ENCODE measurements at regions not wholly inside any gene's neighbourhood (a gene's known extent, or its start where the extent isn't known, plus 50 kb on each side); places are given as distances from the start of the nearest gene placed in this dataset.
A peak's percentile ranks its signal among the peaks of the same experiment; 100 is the strongest.
"Not testable (repeated sequence)": the region's sequence is repeated elsewhere in the genome, so short reads cannot be mapped to it uniquely, and the experiment has no call there.

GRCh38 chr12:4202918-4203317 is 70.6 kb upstream of the CCND2 start:
- no peaks in the 10 kb centered on the region for H3K9me3 Mint-ChIP-seq
- no peaks in the 10 kb centered on the region for H3K36me3 Mint-ChIP-seq
- peaks cover 0 to 2% (median 2%) of the 10 kb centered on the region in 3 donors for H3K27me3 Mint-ChIP-seq (ENCODE audit: low read depth in 3 of 3)
- H3K4me3 Mint-ChIP-seq: peak overlapping the region in 2 of 5 donors; percentile 18 to 61
- DNase-seq: no peak
- H3K4me1 Mint-ChIP-seq: peaks cover 41 to 54% of the 10 kb centered on the region in 2 donors
- peak overlapping the region in 3 of 6 donors; percentile 23 to 69 (median 29) for H3K27ac Mint-ChIP-seq

GRCh38 chr12:4202487-4202886 is 71.1 kb upstream of the CCND2 start:
- H3K9me3 Mint-ChIP-seq: no peaks in the 10 kb centered on the region
- H3K4me1 Mint-ChIP-seq: peaks cover 42 to 57% of the 10 kb centered on the region in 2 donors
- peaks cover 0 to 2% (median 2%) of the 10 kb centered on the region in 3 donors for H3K27me3 Mint-ChIP-seq (ENCODE audit: low read depth in 3 of 3)
- peak overlapping the region in 2 of 5 donors; percentile 42 to 61 for H3K4me3 Mint-ChIP-seq
- DNase-seq: no peak
- no peaks in the 10 kb centered on the region for H3K36me3 Mint-ChIP-seq
- peak overlapping the region in 4 of 6 donors; percentile 23 to 69 (median 30) for H3K27ac Mint-ChIP-seq

- Mint-ChIP-seq H3K27me3 (ENCODE audit: low read depth in 3 of 3) (peaks cover 0 to 2% (median 2%) of the 10 kb centered on the region in 3 donors), H3K4me3 (peak overlapping the region; percentile 40 to 72 (median 61)), H3K36me3 (no peaks in the 10 kb centered on the region), H3K4me1 (peaks cover 42 to 57% of the 10 kb centered on the region in 2 donors), H3K9me3 (no peaks in the 10 kb centered on the region), H3K27ac (peak overlapping the region; percentile 9 to 62 (median 49))
- peak; percentile 45 to 54 (median 45) for DNase-seq
These were observed 72.0 kb upstream of the CCND2 start for GRCh38 chr12:4201333-4202100.

GRCh38 chr12:4197922-4198763 is 75.4 kb upstream of the CCND2 start:
- no peak for DNase-seq
- Mint-ChIP-seq H3K9me3 (no peaks in the 10 kb centered on the region), H3K27ac (no peak overlapping the region), H3K27me3 (ENCODE audit: low read depth in 3 of 3) (peaks cover 0 to 2% (median 0%) of the 10 kb centered on the region in 3 donors), H3K4me1 (peaks cover 42 to 55% of the 10 kb centered on the region in 2 donors), H3K4me3 (no peak overlapping the region), H3K36me3 (no peaks in the 10 kb centered on the region)

- Mint-ChIP-seq H3K9me3 (no peaks in the 10 kb centered on the region), H3K27ac (no peak overlapping the region), H3K4me3 (no peak overlapping the region), H3K4me1 (peaks cover 32 to 43% of the 10 kb centered on the region in 2 donors), H3K36me3 (no peaks in the 10 kb centered on the region), H3K27me3 (ENCODE audit: low read depth in 3 of 3) (peaks cover 0 to 2% (median 0%) of the 10 kb centered on the region in 3 donors)
- no peak for DNase-seq
These were observed 76.6 kb upstream of the CCND2 start for GRCh38 chr12:4196805-4197420.

- H3K4me3 Mint-ChIP-seq: no peak overlapping the region
- H3K27me3 Mint-ChIP-seq (ENCODE audit: low read depth in 3 of 3): peaks cover 0 to 2% (median 0%) of the 10 kb centered on the region in 3 donors
- no peaks in the 10 kb centered on the region for H3K9me3 Mint-ChIP-seq
- H3K27ac Mint-ChIP-seq: peak overlapping the region in 1 of 6 donors; percentile 14
- no peaks in the 10 kb centered on the region for H3K36me3 Mint-ChIP-seq
- no peak for DNase-seq
- H3K4me1 Mint-ChIP-seq: peaks cover 13 to 20% of the 10 kb centered on the region in 2 donors
These were observed 78.9 kb upstream of the CCND2 start for GRCh38 chr12:4194668-4195067.

GRCh38 chr12:4193821-4194220 is 79.7 kb upstream of the CCND2 start:
- Mint-ChIP-seq H3K9me3 (no peaks in the 10 kb centered on the region), H3K4me1 (peaks cover 7 to 12% of the 10 kb centered on the region in 2 donors), H3K4me3 (no peak overlapping the region), H3K27ac (no peak overlapping the region), H3K36me3 (no peaks in the 10 kb centered on the region), H3K27me3 (ENCODE audit: low read depth in 3 of 3) (peaks cover 0 to 2% (median 0%) of the 10 kb centered on the region in 3 donors)
- DNase-seq: no peak

- Mint-ChIP-seq H3K4me1 (peaks cover 4 to 6% of the 10 kb centered on the region in 2 donors), H3K4me3 (no peak overlapping the region), H3K36me3 (no peaks in the 10 kb centered on the region), H3K27ac (no peak overlapping the region), H3K27me3 (ENCODE audit: low read depth in 3 of 3) (peaks cover 0 to 2% (median 0%) of the 10 kb centered on the region in 3 donors), H3K9me3 (no peaks in the 10 kb centered on the region)
- DNase-seq: no peak
These were observed 81.9 kb upstream of the CCND2 start for GRCh38 chr12:4191642-4192041.

GRCh38 chr12:4191149-4191548 is 82.4 kb upstream of the CCND2 start:
- H3K27ac Mint-ChIP-seq: no peak overlapping the region
- no peak for DNase-seq
- H3K9me3 Mint-ChIP-seq: no peaks in the 10 kb centered on the region
- peaks cover 0 to 2% (median 0%) of the 10 kb centered on the region in 3 donors for H3K27me3 Mint-ChIP-seq (ENCODE audit: low read depth in 3 of 3)
- H3K4me3 Mint-ChIP-seq: no peak overlapping the region
- no peaks in the 10 kb centered on the region for H3K36me3 Mint-ChIP-seq
- H3K4me1 Mint-ChIP-seq: peaks cover 4 to 6% of the 10 kb centered on the region in 2 donors

- no peaks in the 10 kb centered on the region for H3K9me3 Mint-ChIP-seq
- peaks cover 4 to 6% of the 10 kb centered on the region in 2 donors for H3K4me1 Mint-ChIP-seq
- no peak for DNase-seq
- peaks cover 0 to 2% (median 0%) of the 10 kb centered on the region in 3 donors for H3K27me3 Mint-ChIP-seq (ENCODE audit: low read depth in 3 of 3)
- no peaks in the 10 kb centered on the region for H3K36me3 Mint-ChIP-seq
- H3K4me3 Mint-ChIP-seq: no peak overlapping the region
- H3K27ac Mint-ChIP-seq: no peak overlapping the region
These were observed 83.0 kb upstream of the CCND2 start for GRCh38 chr12:4190366-4191063.

- Mint-ChIP-seq H3K4me1 (peaks cover 4 to 6% of the 10 kb centered on the region in 2 donors), H3K36me3 (no peaks in the 10 kb centered on the region), H3K4me3 (no peak overlapping the region), H3K9me3 (no peaks in the 10 kb centered on the region), H3K27ac (no peak overlapping the region), H3K27me3 (ENCODE audit: low read depth in 3 of 3) (peaks cover 0 to 2% (median 0%) of the 10 kb centered on the region in 3 donors)
- no peak for DNase-seq
These were observed 83.8 kb upstream of the CCND2 start for GRCh38 chr12:4189721-4190120.

- no peaks in the 10 kb centered on the region for H3K36me3 Mint-ChIP-seq
- peak overlapping the region in 1 of 5 donors; percentile 48 for H3K4me3 Mint-ChIP-seq
These were observed 85.6 kb upstream of the CCND2 start for GRCh38 chr12:4187916-4188315.

GRCh38 chr12:4187315-4187714 is 86.2 kb upstream of the CCND2 start:
- H3K27me3 Mint-ChIP-seq (ENCODE audit: low read depth in 3 of 3); H3K4me1 Mint-ChIP-seq; H3K36me3 Mint-ChIP-seq; H3K9me3 Mint-ChIP-seq; H3K27ac Mint-ChIP-seq: not testable (repeated sequence)
- peak in 1 of 3 donors; percentile 12 for DNase-seq
- H3K4me3 Mint-ChIP-seq: peak overlapping the region in 1 of 5 donors; percentile 48

More at GRCh38 chr12:4187916-4188315, 85.6 kb upstream of the CCND2 start:
- H3K4me1 Mint-ChIP-seq: peaks cover 4 to 6% of the 10 kb centered on the region in 2 donors
- no peak for DNase-seq
- H3K9me3 Mint-ChIP-seq: peaks cover 0 to 3% (median 0%) of the 10 kb centered on the region in 6 donors
- H3K27me3 Mint-ChIP-seq (ENCODE audit: low read depth in 3 of 3): no peaks in the 10 kb centered on the region
- no peak overlapping the region for H3K27ac Mint-ChIP-seq

Data from immature natural killer cell (primary cell).